HL-60 (cell line): ENCODE measurements at regions not wholly inside any gene's neighbourhood (a gene's known extent, or its start where the extent isn't known, plus 50 kb on each side); places are given as distances from the start of the nearest gene placed in this dataset.

ENCODE experiments used
- DNase-seq, 2 experiments: peaks; one replicate each; pipeline ENCODE4 v3.0.0-alpha.2; 2010 to 2020; ENCODE audit warnings: low read depth in 1 of 2, low spot score in 1 of 2
- H3K27ac ChIP-seq: fragments of 250-450 bp; sonication (Bioruptor Pico); replicated peaks from 2 replicates; pipeline ENCODE4 v1.5.1; 2020; ENCODE audit warnings: mild to moderate bottlenecking, moderate library complexity
- H3K27me3 ChIP-seq: fragments of 250-450 bp; sonication (Bioruptor Pico); 2 replicates; pipeline ENCODE4 v1.5.1; 2021; ENCODE audit warnings: mild to moderate bottlenecking, moderate library complexity; ENCODE audit not compliant: insufficient read depth, poor library complexity, severe bottlenecking
- H3K4me3 ChIP-seq: replicated peaks from 2 replicates; pipeline ENCODE4 v1.5.1; 2011; ENCODE audit warnings: mild to moderate bottlenecking, control low read depth, low read length; ENCODE audit not compliant: insufficient read depth
- GABPA ChIP-seq: IDR thresholded peaks from 2 replicates; pipeline ENCODE4 v1.6.1; 2012; ENCODE audit warnings: low read depth
- POLR2AphosphoS5 ChIP-seq: IDR thresholded peaks from 2 replicates; pipeline ENCODE4 v1.6.1; 2012; ENCODE audit warnings: low read depth
- REST ChIP-seq: IDR thresholded peaks from 2 replicates; pipeline ENCODE4 v1.6.1; 2012; ENCODE audit warnings: low read depth; ENCODE audit not compliant: insufficient replicate concordance
- SPI1 ChIP-seq: IDR thresholded peaks from 2 replicates; pipeline ENCODE4 v1.6.1; 2012; ENCODE audit warnings: low read depth, mild to moderate bottlenecking, borderline replicate concordance
- TF ChIP-seq, protein P1 (sequence below): IDR thresholded peaks from one replicate; pipeline ENCODE4 v1.5.1; 2011; ENCODE audit warnings: low read length, control low read depth, inconsistent platforms; ENCODE audit not compliant: insufficient read depth

DNA sequence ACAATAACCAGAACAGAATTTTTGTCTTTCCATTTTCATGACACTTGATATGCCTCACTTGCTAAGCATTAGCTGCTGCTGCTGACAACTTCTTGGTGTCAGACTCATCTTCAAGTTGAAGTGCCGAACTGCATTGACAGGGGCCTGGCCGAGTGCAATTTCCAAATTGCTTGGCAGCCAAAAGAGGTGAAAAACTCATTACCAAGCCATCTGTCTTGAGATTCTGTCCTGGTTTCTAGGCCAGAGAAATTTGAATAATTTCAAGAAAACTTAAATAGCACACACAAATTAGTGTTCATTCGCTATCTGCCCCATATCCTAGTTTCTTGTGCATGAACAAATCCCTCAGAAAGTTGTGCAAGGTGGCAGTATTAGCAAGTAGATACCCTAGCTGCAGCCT lies 165.3 kb upstream of the RASSF8 start:
- DNase-seq: no peak
- TF ChIP-seq REST (no peak), GABPA (no peak), SPI1 (no peak), POLR2AphosphoS5 (no peak)
- TF ChIP-seq, protein P1, sequence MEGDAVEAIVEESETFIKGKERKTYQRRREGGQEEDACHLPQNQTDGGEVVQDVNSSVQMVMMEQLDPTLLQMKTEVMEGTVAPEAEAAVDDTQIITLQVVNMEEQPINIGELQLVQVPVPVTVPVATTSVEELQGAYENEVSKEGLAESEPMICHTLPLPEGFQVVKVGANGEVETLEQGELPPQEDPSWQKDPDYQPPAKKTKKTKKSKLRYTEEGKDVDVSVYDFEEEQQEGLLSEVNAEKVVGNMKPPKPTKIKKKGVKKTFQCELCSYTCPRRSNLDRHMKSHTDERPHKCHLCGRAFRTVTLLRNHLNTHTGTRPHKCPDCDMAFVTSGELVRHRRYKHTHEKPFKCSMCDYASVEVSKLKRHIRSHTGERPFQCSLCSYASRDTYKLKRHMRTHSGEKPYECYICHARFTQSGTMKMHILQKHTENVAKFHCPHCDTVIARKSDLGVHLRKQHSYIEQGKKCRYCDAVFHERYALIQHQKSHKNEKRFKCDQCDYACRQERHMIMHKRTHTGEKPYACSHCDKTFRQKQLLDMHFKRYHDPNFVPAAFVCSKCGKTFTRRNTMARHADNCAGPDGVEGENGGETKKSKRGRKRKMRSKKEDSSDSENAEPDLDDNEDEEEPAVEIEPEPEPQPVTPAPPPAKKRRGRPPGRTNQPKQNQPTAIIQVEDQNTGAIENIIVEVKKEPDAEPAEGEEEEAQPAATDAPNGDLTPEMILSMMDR: no peak
- Histone ChIP-seq H3K27ac (no peak overlapping the region), H3K27me3 (no peaks in the 10 kb centered on the region), H3K4me3 (no peak overlapping the region)

- no peak for DNase-seq
- no peak overlapping the region for H3K27ac ChIP-seq
- H3K4me3 ChIP-seq: no peak overlapping the region
- TF ChIP-seq POLR2AphosphoS5: no peak
- no peak for TF ChIP-seq GABPA
- TF ChIP-seq SPI1: no peak
- TF ChIP-seq, protein P1: no peak
- TF ChIP-seq REST: no peak
- no peaks in the 10 kb centered on the region for H3K27me3 ChIP-seq
Observed at GRCh38 chr12:25794571-25794970, 163.9 kb upstream of the RASSF8 start.

DNA sequence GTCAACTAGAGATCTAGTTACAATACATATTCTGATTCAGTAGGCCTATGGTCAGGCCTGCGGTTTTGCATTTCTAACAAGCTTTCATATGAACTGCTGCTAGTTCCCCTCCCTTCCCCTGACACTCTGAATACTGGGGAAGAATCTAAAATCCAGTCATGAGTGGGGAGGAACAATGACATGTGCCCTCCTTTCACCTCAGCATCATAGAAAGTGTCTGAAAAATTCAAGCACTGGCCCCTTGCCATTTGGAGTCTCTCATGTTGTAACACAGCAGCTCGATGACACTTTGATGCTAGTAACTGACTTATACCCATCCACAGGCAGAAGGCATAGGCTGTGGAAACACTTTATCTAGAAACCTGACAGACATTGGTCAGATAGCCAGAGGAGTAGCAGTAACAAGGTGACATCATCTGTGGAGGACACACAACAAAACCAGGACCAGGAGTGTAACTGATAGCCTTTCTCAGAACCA lies 161.9 kb upstream of the RASSF8 start:
- H3K27ac ChIP-seq: no peak overlapping the region
- TF ChIP-seq GABPA: no peak
- TF ChIP-seq REST: no peak
- no peak for DNase-seq
- no peak overlapping the region for H3K4me3 ChIP-seq
- H3K27me3 ChIP-seq: no peaks in the 10 kb centered on the region

DNA sequence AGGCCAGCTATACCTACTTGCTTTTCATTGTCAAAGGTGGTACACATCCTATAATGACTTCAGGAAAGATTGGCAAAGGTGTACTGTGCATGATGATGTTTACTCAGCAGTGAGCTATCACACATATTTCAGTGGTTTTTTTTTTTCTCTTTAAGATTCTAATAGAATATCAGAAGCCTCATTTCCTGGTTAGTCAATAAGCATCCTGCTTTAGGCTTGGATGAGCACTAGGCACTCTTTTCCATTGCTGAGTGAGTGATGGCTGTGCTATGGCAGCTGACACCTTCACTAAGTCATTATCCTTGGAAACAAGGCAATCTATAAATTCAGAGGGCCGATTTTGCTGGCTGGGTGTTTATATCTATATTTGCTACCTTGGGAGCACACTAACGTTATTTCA lies 161.1 kb upstream of the RASSF8 start:
- no peaks in the 10 kb centered on the region for H3K27me3 ChIP-seq
- no peak overlapping the region for H3K4me3 ChIP-seq
- DNase-seq: no peak
- TF ChIP-seq REST (no peak), SPI1 (no peak), POLR2AphosphoS5 (no peak), GABPA (no peak)
- TF ChIP-seq, protein P1: no peak
- no peak overlapping the region for H3K27ac ChIP-seq
